WTC11 (cell line): ENCODE measurements at regions not wholly inside any gene's neighbourhood (a gene's known extent, or its start where the extent isn't known, plus 50 kb on each side); places are given as distances from the start of the nearest gene placed in this dataset.

Experiments
- ATAC-seq: fragments of 200-7000 bp; cut with Tn5 transposase; 2 replicates; pipeline ENCODE4 v1.10.0; 2021; ENCODE audit warnings: mild to moderate bottlenecking, moderate library complexity
- CTCF ChIA-PET: fragments of 300-600 bp; sonication (Branson Sonifier 250); formaldehyde crosslinking; loops from one replicate; lab custom pipeline; 2021; ENCODE audit warnings: antibody characterized with exemption; lab: Charles Lee
- POLR2A ChIA-PET: fragments of 350-600 bp; sonication (Branson Sonifier 250); formaldehyde crosslinking; loops from one replicate; lab custom pipeline; 2021; ENCODE audit warnings: antibody characterized with exemption; lab: Charles Lee
- DNase-seq: peaks from one replicate; pipeline ENCODE4 v3.0.0; 2021; ENCODE audit warnings: low spot score
- H3K27ac Mint-ChIP-seq: 2 replicates; pipeline ENCODE4 v1.8.0; 2021; ENCODE audit warnings: mixed read lengths
- H3K27me3 Mint-ChIP-seq: 2 replicates; pipeline ENCODE4 v1.8.0; 2021; ENCODE audit warnings: low read depth, mild to moderate bottlenecking, moderate library complexity, mixed read lengths
- H3K36me3 Mint-ChIP-seq: 2 replicates; pipeline ENCODE4 v1.8.0; 2021; ENCODE audit warnings: mixed read lengths
- H3K4me1 Mint-ChIP-seq: 2 replicates; pipeline ENCODE4 v1.8.0; 2022; ENCODE audit warnings: mixed read lengths
- H3K4me3 Mint-ChIP-seq: 2 replicates; pipeline ENCODE4 v1.8.0; 2021; ENCODE audit warnings: mild to moderate bottlenecking, moderate library complexity, mixed read lengths
- H3K9me3 Mint-ChIP-seq: 2 replicates; pipeline ENCODE4 v1.8.0; 2021; ENCODE audit warnings: mixed read lengths
- AR ChIP-seq: fragments of 250-450 bp; sonication (Bioruptor Pico); IDR thresholded peaks from 2 replicates; pipeline ENCODE4 v1.9.0; 2021; ENCODE audit warnings: mild to moderate bottlenecking
- EMX1 ChIP-seq: fragments of 250-450 bp; sonication (Bioruptor Pico); IDR thresholded peaks from 2 replicates; pipeline ENCODE4 v1.8.0; 2021; ENCODE audit warnings: mild to moderate bottlenecking
- FOXP4 ChIP-seq: sonication (generic); formaldehyde crosslinking; IDR thresholded peaks from 2 replicates; pipeline ENCODE4 v1.8.0; 2022; ENCODE audit warnings: mild to moderate bottlenecking, missing genetic modification reagents
- HMGA2 ChIP-seq: fragments of 250-450 bp; sonication (Bioruptor Pico); IDR thresholded peaks from 2 replicates; pipeline ENCODE4 v1.4.0; 2021; ENCODE audit warnings: mild to moderate bottlenecking, moderate library complexity
- NFATC4 ChIP-seq: fragments of 250-450 bp; sonication (Bioruptor Pico); IDR thresholded peaks from 2 replicates; pipeline ENCODE4 v1.9.0; 2021; ENCODE audit warnings: mild to moderate bottlenecking
- NFE2L1 ChIP-seq: sonication (generic); formaldehyde crosslinking; IDR thresholded peaks from 2 replicates; pipeline ENCODE4 v1.8.1; 2023; ENCODE audit warnings: missing genetic modification reagents
- PRRX2 ChIP-seq: fragments of 250-450 bp; sonication (Bioruptor Pico); IDR thresholded peaks from 2 replicates; pipeline ENCODE4 v1.8.0; 2021; ENCODE audit warnings: mild to moderate bottlenecking
- SOX15 ChIP-seq: fragments of 250-450 bp; sonication (Bioruptor Pico); IDR thresholded peaks from 2 replicates; pipeline ENCODE4 v1.9.0; 2021; ENCODE audit warnings: mild to moderate bottlenecking
- ZNF263 ChIP-seq: sonication (generic); formaldehyde crosslinking; IDR thresholded peaks from 2 replicates; pipeline ENCODE4 v1.8.1; 2022; ENCODE audit warnings: low read depth, mild to moderate bottlenecking, moderate library complexity, missing genetic modification reagents
- ZNF396 ChIP-seq: fragments of 250-450 bp; sonication (Bioruptor Pico); IDR thresholded peaks from 2 replicates; pipeline ENCODE4 v1.8.0; 2021; ENCODE audit warnings: mild to moderate bottlenecking, moderate library complexity, borderline replicate concordance
- ZNF416 ChIP-seq: fragments of 250-450 bp; sonication (Bioruptor Pico); IDR thresholded peaks from 2 replicates; pipeline ENCODE4 v1.9.0; 2021; ENCODE audit warnings: mild to moderate bottlenecking, inconsistent platforms
- TF ChIP-seq, protein P1 (sequence below): sonication (generic); formaldehyde crosslinking; conservative IDR thresholded peaks from 2 replicates; pipeline ENCODE4 v1.8.1; 2023; ENCODE audit warnings: mild to moderate bottlenecking, low read depth, missing genetic modification reagents, moderate library complexity
- TF ChIP-seq, protein P2 (sequence below): sonication (generic); formaldehyde crosslinking; IDR thresholded peaks from 2 replicates; pipeline ENCODE4 v1.8.1; 2023; ENCODE audit warnings: mild to moderate bottlenecking, missing genetic modification reagents, moderate library complexity
- TF ChIP-seq, protein P3 (sequence below): sonication (generic); formaldehyde crosslinking; IDR thresholded peaks from 2 replicates; pipeline ENCODE4 v1.8.1; 2022; ENCODE audit warnings: missing genetic modification reagents, borderline replicate concordance
- TF ChIP-seq, protein P4 (sequence below): fragments of 200-600 bp; IDR thresholded peaks from 2 replicates; pipeline ENCODE4 v1.8.0; 2022; ENCODE audit warnings: antibody characterized with exemption
- TF ChIP-seq, protein P5 (sequence below): sonication (generic); formaldehyde crosslinking; IDR thresholded peaks from 2 replicates; pipeline ENCODE4 v1.8.0; 2022; ENCODE audit warnings: mild to moderate bottlenecking, missing genetic modification reagents
- TF ChIP-seq, protein P6 (sequence below): sonication (generic); formaldehyde crosslinking; IDR thresholded peaks from 2 replicates; pipeline ENCODE4 v1.8.0; 2023; ENCODE audit warnings: missing genetic modification reagents, mild to moderate bottlenecking, borderline replicate concordance

- no peaks in the 10 kb centered on the region for H3K27me3 Mint-ChIP-seq
- DNase-seq (no peak), ATAC-seq (no peak)
- no peaks in the 10 kb centered on the region for H3K36me3 Mint-ChIP-seq
- 0 out of 2 replicates have a peak, but pooled peaks cover 2% of the 10 kb centered on the region for H3K4me1 Mint-ChIP-seq
- no peak for TF ChIP-seq ZNF416 (CRISPR knock-in tag)
- TF ChIP-seq, protein P1, sequence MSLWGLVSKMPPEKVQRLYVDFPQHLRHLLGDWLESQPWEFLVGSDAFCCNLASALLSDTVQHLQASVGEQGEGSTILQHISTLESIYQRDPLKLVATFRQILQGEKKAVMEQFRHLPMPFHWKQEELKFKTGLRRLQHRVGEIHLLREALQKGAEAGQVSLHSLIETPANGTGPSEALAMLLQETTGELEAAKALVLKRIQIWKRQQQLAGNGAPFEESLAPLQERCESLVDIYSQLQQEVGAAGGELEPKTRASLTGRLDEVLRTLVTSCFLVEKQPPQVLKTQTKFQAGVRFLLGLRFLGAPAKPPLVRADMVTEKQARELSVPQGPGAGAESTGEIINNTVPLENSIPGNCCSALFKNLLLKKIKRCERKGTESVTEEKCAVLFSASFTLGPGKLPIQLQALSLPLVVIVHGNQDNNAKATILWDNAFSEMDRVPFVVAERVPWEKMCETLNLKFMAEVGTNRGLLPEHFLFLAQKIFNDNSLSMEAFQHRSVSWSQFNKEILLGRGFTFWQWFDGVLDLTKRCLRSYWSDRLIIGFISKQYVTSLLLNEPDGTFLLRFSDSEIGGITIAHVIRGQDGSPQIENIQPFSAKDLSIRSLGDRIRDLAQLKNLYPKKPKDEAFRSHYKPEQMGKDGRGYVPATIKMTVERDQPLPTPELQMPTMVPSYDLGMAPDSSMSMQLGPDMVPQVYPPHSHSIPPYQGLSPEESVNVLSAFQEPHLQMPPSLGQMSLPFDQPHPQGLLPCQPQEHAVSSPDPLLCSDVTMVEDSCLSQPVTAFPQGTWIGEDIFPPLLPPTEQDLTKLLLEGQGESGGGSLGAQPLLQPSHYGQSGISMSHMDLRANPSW (CRISPR knock-in tag) = no peak
- no peak for TF ChIP-seq NFE2L1 (CRISPR knock-in tag)
- TF ChIP-seq HMGA2 (CRISPR knock-in tag) = no peak
- TF ChIP-seq, protein P2, sequence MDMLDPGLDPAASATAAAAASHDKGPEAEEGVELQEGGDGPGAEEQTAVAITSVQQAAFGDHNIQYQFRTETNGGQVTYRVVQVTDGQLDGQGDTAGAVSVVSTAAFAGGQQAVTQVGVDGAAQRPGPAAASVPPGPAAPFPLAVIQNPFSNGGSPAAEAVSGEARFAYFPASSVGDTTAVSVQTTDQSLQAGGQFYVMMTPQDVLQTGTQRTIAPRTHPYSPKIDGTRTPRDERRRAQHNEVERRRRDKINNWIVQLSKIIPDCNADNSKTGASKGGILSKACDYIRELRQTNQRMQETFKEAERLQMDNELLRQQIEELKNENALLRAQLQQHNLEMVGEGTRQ (CRISPR knock-in tag) = no peak
- no peak for TF ChIP-seq FOXP4 (CRISPR knock-in tag)
- TF ChIP-seq AR (CRISPR knock-in tag) = no peak
- TF ChIP-seq, protein P3, sequence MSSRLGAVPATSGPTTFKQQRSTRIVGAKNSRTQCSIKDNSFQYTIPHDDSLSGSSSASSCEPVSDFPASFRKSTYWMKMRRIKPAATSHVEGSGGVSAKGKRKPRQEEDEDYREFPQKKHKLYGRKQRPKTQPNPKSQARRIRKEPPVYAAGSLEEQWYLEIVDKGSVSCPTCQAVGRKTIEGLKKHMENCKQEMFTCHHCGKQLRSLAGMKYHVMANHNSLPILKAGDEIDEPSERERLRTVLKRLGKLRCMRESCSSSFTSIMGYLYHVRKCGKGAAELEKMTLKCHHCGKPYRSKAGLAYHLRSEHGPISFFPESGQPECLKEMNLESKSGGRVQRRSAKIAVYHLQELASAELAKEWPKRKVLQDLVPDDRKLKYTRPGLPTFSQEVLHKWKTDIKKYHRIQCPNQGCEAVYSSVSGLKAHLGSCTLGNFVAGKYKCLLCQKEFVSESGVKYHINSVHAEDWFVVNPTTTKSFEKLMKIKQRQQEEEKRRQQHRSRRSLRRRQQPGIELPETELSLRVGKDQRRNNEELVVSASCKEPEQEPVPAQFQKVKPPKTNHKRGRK = no peak
- TF ChIP-seq, protein P4, sequence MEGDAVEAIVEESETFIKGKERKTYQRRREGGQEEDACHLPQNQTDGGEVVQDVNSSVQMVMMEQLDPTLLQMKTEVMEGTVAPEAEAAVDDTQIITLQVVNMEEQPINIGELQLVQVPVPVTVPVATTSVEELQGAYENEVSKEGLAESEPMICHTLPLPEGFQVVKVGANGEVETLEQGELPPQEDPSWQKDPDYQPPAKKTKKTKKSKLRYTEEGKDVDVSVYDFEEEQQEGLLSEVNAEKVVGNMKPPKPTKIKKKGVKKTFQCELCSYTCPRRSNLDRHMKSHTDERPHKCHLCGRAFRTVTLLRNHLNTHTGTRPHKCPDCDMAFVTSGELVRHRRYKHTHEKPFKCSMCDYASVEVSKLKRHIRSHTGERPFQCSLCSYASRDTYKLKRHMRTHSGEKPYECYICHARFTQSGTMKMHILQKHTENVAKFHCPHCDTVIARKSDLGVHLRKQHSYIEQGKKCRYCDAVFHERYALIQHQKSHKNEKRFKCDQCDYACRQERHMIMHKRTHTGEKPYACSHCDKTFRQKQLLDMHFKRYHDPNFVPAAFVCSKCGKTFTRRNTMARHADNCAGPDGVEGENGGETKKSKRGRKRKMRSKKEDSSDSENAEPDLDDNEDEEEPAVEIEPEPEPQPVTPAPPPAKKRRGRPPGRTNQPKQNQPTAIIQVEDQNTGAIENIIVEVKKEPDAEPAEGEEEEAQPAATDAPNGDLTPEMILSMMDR = no peak
- TF ChIP-seq ZNF263 (CRISPR knock-in tag) = no peak
- H3K9me3 Mint-ChIP-seq = peaks cover 6% of the 10 kb centered on the region; the same call in 1 of the 2 replicates
- H3K27ac Mint-ChIP-seq = no peak overlapping the region
- CTCF ChIA-PET = no interaction called here
- POLR2A ChIA-PET = no interaction called here
- H3K4me3 Mint-ChIP-seq = no peak overlapping the region
These were observed 203.5 kb downstream of the MBD2 start for GRCh38 chr18:54020966-54021365.

- DNase-seq (no peak), ATAC-seq (no peak)
- ChIA-PET POLR2A (no interaction called here), CTCF (no interaction called here)
- Mint-ChIP-seq H3K9me3 (peaks cover 1% of the 10 kb centered on the region; the same call in 1 of the 2 replicates), H3K27ac (no peak overlapping the region), H3K36me3 (no peaks in the 10 kb centered on the region), H3K27me3 (no peaks in the 10 kb centered on the region), H3K4me1 (0 out of 2 replicates have a peak, but pooled peaks cover 2% of the 10 kb centered on the region), H3K4me3 (no peak overlapping the region)
- TF ChIP-seq NFATC4 (no peak), SOX15 (CRISPR knock-in tag) (no peak), EMX1 (no peak), PRRX2 (CRISPR knock-in tag) (no peak), ZNF396 (CRISPR knock-in tag) (no peak), HMGA2 (CRISPR knock-in tag) (no peak)
- TF ChIP-seq, protein P5, sequence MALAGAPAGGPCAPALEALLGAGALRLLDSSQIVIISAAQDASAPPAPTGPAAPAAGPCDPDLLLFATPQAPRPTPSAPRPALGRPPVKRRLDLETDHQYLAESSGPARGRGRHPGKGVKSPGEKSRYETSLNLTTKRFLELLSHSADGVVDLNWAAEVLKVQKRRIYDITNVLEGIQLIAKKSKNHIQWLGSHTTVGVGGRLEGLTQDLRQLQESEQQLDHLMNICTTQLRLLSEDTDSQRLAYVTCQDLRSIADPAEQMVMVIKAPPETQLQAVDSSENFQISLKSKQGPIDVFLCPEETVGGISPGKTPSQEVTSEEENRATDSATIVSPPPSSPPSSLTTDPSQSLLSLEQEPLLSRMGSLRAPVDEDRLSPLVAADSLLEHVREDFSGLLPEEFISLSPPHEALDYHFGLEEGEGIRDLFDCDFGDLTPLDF = no peak
- TF ChIP-seq, protein P6, sequence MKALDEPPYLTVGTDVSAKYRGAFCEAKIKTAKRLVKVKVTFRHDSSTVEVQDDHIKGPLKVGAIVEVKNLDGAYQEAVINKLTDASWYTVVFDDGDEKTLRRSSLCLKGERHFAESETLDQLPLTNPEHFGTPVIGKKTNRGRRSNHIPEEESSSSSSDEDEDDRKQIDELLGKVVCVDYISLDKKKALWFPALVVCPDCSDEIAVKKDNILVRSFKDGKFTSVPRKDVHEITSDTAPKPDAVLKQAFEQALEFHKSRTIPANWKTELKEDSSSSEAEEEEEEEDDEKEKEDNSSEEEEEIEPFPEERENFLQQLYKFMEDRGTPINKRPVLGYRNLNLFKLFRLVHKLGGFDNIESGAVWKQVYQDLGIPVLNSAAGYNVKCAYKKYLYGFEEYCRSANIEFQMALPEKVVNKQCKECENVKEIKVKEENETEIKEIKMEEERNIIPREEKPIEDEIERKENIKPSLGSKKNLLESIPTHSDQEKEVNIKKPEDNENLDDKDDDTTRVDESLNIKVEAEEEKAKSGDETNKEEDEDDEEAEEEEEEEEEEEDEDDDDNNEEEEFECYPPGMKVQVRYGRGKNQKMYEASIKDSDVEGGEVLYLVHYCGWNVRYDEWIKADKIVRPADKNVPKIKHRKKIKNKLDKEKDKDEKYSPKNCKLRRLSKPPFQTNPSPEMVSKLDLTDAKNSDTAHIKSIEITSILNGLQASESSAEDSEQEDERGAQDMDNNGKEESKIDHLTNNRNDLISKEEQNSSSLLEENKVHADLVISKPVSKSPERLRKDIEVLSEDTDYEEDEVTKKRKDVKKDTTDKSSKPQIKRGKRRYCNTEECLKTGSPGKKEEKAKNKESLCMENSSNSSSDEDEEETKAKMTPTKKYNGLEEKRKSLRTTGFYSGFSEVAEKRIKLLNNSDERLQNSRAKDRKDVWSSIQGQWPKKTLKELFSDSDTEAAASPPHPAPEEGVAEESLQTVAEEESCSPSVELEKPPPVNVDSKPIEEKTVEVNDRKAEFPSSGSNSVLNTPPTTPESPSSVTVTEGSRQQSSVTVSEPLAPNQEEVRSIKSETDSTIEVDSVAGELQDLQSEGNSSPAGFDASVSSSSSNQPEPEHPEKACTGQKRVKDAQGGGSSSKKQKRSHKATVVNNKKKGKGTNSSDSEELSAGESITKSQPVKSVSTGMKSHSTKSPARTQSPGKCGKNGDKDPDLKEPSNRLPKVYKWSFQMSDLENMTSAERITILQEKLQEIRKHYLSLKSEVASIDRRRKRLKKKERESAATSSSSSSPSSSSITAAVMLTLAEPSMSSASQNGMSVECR = no peak
These were observed 204.2 kb downstream of the MBD2 start for GRCh38 chr18:54020156-54020745.
